ENCODE measurements at regions not wholly inside any gene's neighbourhood (a gene's known extent, or its start where the extent isn't known, plus 50 kb on each side); places are given as distances from the start of the nearest gene placed in this dataset.

- POLR2A ChIA-PET: no interaction called here
- TF ChIP-seq, protein P1, sequence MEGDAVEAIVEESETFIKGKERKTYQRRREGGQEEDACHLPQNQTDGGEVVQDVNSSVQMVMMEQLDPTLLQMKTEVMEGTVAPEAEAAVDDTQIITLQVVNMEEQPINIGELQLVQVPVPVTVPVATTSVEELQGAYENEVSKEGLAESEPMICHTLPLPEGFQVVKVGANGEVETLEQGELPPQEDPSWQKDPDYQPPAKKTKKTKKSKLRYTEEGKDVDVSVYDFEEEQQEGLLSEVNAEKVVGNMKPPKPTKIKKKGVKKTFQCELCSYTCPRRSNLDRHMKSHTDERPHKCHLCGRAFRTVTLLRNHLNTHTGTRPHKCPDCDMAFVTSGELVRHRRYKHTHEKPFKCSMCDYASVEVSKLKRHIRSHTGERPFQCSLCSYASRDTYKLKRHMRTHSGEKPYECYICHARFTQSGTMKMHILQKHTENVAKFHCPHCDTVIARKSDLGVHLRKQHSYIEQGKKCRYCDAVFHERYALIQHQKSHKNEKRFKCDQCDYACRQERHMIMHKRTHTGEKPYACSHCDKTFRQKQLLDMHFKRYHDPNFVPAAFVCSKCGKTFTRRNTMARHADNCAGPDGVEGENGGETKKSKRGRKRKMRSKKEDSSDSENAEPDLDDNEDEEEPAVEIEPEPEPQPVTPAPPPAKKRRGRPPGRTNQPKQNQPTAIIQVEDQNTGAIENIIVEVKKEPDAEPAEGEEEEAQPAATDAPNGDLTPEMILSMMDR (IDR thresholded peaks at IDR 0.05): no peak
- no peaks in the 10 kb centered on the region for H3K9me3 ChIP-seq (ENCODE audit: control insufficient read depth in 1 of 2, insufficient read depth in 1 of 2, low read length in 2 of 2)
Observed at GRCh38 chr1:190043655-190044054, 434.0 kb downstream of the BRINP3 start.

GRCh38 chr1:190046231-190046630, 431.4 kb downstream of the BRINP3 start:
- intact Hi-C loops (cut with DNase I, micrococcal nuclease): no loop called here
- Histone ChIP-seq H3K9me3 (ENCODE audit: control insufficient read depth in 1 of 2, insufficient read depth in 1 of 2, low read length in 2 of 2) (no peaks in the 10 kb centered on the region), H3K27ac (ENCODE audit: low read depth in 1 of 2, low read length in 2 of 2) (no peak overlapping the region), H3K36me3 (ENCODE audit: insufficient read depth, low read length) (no peaks in the 10 kb centered on the region), H3K27me3 (ENCODE audit: control insufficient read depth in 1 of 2, insufficient read depth in 2 of 2, low read length in 2 of 2) (no peaks in the 10 kb centered on the region), H3K4me1 (ENCODE audit: insufficient read depth, low read length) (no peaks in the 10 kb centered on the region), H3K4me3 (ENCODE audit: low read length) (no peak overlapping the region)
- TF ChIP-seq, protein P1 (IDR thresholded peaks at IDR 0.05): no peak
- ChIA-PET POLR2A (no interaction called here), CTCF (no interaction called here)
- H3K27ac Mint-ChIP-seq: no peak overlapping the region
- H3K27me3 Mint-ChIP-seq: no peaks in the 10 kb centered on the region
- no peaks in the 10 kb centered on the region for H3K4me1 Mint-ChIP-seq (ENCODE audit: low read depth)
- peaks cover 4% of the 10 kb centered on the region for H3K9me3 Mint-ChIP-seq
- ATAC-seq (ENCODE audit: poor library complexity) (no peak), DNase-seq (no peak)
- no peak overlapping the region for H3K4me3 Mint-ChIP-seq
- no peaks in the 10 kb centered on the region for H3K36me3 Mint-ChIP-seq (ENCODE audit: low read depth)

More at GRCh38 chr1:190043655-190044054, 434.0 kb downstream of the BRINP3 start:
- no peak for DNase-seq
- Mint-ChIP-seq H3K9me3 (peaks cover 4% of the 10 kb centered on the region), H3K27me3 (no peaks in the 10 kb centered on the region), H3K4me1 (ENCODE audit: low read depth) (no peaks in the 10 kb centered on the region), H3K36me3 (ENCODE audit: low read depth) (no peaks in the 10 kb centered on the region), H3K27ac (no peak overlapping the region), H3K4me3 (no peak overlapping the region)
- no peak for ATAC-seq (ENCODE audit: poor library complexity)
- Histone ChIP-seq H3K4me1 (ENCODE audit: insufficient read depth, low read length) (no peaks in the 10 kb centered on the region), H3K36me3 (ENCODE audit: insufficient read depth, low read length) (no peaks in the 10 kb centered on the region), H3K27ac (ENCODE audit: low read depth in 1 of 2, low read length in 2 of 2) (no peak overlapping the region), H3K27me3 (ENCODE audit: control insufficient read depth in 1 of 2, insufficient read depth in 2 of 2, low read length in 2 of 2) (no peaks in the 10 kb centered on the region), H3K4me3 (ENCODE audit: low read length) (no peak overlapping the region)
- intact Hi-C loops (cut with DNase I, micrococcal nuclease): loop anchor here in 1 of 2 experiments (2.0 kb wide), 1 partner anchor 21 kb away; no protein-coding TSS in a partner anchor
- CTCF ChIA-PET: no interaction called here
